ENCODE measurements at regions not wholly inside any gene's neighbourhood (a gene's known extent, or its start where the extent isn't known, plus 50 kb on each side); places are given as distances from the start of the nearest gene placed in this dataset.
"Not testable (repeated sequence)": the region's sequence is repeated elsewhere in the genome, so short reads cannot be mapped to it uniquely, and the experiment has no call there.

- no peak for DNase-seq (ENCODE audit: low spot score in 2 of 2)
- peaks cover 0 to 18% (median 0%) of the 10 kb centered on the region in 4 donors for H3K9me3 ChIP-seq
- TF ChIP-seq CTCF (IDR thresholded peaks at IDR 0.05) (no peak), EP300 (IDR thresholded peaks at IDR 0.05) (no peak), POLR2A (IDR thresholded peaks at IDR 0.05) (no peak)
- 70 to 71% methylated on average over 5 of the region's 5 CpGs for WGBS, 2 donors
- no peak overlapping the region for H3K27ac ChIP-seq
- no peaks in the 10 kb centered on the region for H3K4me1 ChIP-seq
- no peak overlapping the region for H3K4me3 ChIP-seq
- no peaks in the 10 kb centered on the region for H3K27me3 ChIP-seq
- H3K36me3 ChIP-seq: no peaks in the 10 kb centered on the region
These were observed 281.1 kb upstream of the PROK2 start for GRCh38 chr3:72065872-72066641.

GRCh38 chr3:72065236-72065635 is 280.3 kb upstream of the PROK2 start:
- 44 to 47% methylated on average over 1 of the region's 1 CpG for WGBS, 2 donors
- Histone ChIP-seq H3K9me3 (peaks cover 0 to 18% (median 0%) of the 10 kb centered on the region in 4 donors), H3K4me3 (no peak overlapping the region), H3K27ac (no peak overlapping the region), H3K27me3 (no peaks in the 10 kb centered on the region), H3K36me3 (no peaks in the 10 kb centered on the region), H3K4me1 (no peaks in the 10 kb centered on the region)
- TF ChIP-seq POLR2A (IDR thresholded peaks at IDR 0.05): no peak
- no peak for TF ChIP-seq CTCF (IDR thresholded peaks at IDR 0.05)
- no peak for TF ChIP-seq EP300 (IDR thresholded peaks at IDR 0.05)
- DNase-seq (ENCODE audit: low spot score in 2 of 2): no peak

- 47 to 48% methylated on average over 2 of the region's 2 CpGs for WGBS, 2 donors
- H3K9me3 ChIP-seq: peaks cover 0 to 18% (median 0%) of the 10 kb centered on the region in 4 donors
- H3K4me3 ChIP-seq; DNase-seq (ENCODE audit: low spot score in 2 of 2); H3K27ac ChIP-seq; H3K4me1 ChIP-seq; H3K27me3 ChIP-seq; H3K36me3 ChIP-seq: not testable (repeated sequence)
These were observed 279.8 kb upstream of the PROK2 start for GRCh38 chr3:72064727-72065126.

GRCh38 chr3:72062017-72062416 is 277.1 kb upstream of the PROK2 start:
- Histone ChIP-seq H3K4me3 (no peak overlapping the region), H3K9me3 (peaks cover 0 to 18% (median 0%) of the 10 kb centered on the region in 4 donors), H3K36me3 (no peaks in the 10 kb centered on the region), H3K4me1 (no peaks in the 10 kb centered on the region), H3K27me3 (no peaks in the 10 kb centered on the region), H3K27ac (no peak overlapping the region)
- 88 to 94% methylated on average over 1 of the region's 1 CpG for WGBS, 2 donors
- no peak for DNase-seq (ENCODE audit: low spot score in 2 of 2)
- TF ChIP-seq EP300 (IDR thresholded peaks at IDR 0.05) (no peak), POLR2A (IDR thresholded peaks at IDR 0.05) (no peak), CTCF (IDR thresholded peaks at IDR 0.05) (no peak)

GRCh38 chr3:72060447-72061034 is 275.6 kb upstream of the PROK2 start:
- H3K9me3 ChIP-seq: peaks cover 0 to 18% (median 0%) of the 10 kb centered on the region in 4 donors
- no peak overlapping the region for H3K4me3 ChIP-seq
- 68 to 87% methylated on average over 4 to 5 of the region's 5 CpGs for WGBS, 2 donors
- H3K4me1 ChIP-seq: no peaks in the 10 kb centered on the region
- H3K27ac ChIP-seq: no peak overlapping the region
- no peaks in the 10 kb centered on the region for H3K36me3 ChIP-seq
- no peaks in the 10 kb centered on the region for H3K27me3 ChIP-seq
- no peak for TF ChIP-seq CTCF (IDR thresholded peaks at IDR 0.05)
- TF ChIP-seq EP300 (IDR thresholded peaks at IDR 0.05): no peak
- no peak for DNase-seq (ENCODE audit: low spot score in 2 of 2)
